GM21723 (cell line): ENCODE measurements at regions not wholly inside any gene's neighbourhood (a gene's known extent, or its start where the extent isn't known, plus 50 kb on each side); places are given as distances from the start of the nearest gene placed in this dataset.

Experiments used
- ATAC-seq: cut with Tn5 transposase; IDR thresholded peaks from one replicate; pipeline ENCODE4 v1.9.1; 2021; ENCODE audit warnings: mild to moderate bottlenecking, moderate library complexity; ENCODE audit not compliant: unreplicated experiment

GRCh38 chr5:165642366-165642765 is 2136.9 kb downstream of the MAT2B start:
- no peak for ATAC-seq

DNA sequence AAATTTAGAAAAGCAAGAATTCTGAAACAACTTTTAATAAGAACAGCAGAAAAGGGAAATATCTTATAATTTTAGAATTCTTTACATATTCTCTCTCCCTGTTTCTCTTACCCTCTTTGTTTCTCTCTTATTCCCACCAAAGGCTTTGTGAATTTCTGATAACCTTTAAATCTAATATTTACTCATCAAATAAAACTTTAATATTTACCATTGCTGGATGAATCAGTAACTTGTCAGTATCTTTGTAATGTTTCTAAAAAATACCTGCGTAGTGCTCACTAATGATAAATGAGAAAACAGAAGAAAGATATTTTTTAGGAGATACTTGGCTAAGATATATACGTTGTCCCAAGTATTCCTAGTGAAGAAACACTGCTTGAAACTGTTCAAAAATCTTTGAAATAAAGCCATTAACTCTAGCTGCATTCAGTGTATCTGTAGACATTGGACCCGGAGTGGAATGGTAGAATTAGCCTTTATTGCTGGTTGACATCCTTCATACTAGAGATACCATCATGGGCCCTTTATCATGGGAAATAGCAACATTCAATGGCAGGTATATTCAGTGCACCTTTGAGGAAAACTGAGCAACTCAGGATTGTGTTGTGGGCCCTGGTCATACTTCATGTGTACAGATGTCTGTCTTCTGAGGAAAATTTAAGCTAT is 2160.4 kb downstream of the MAT2B start:
- ATAC-seq: no peak

- ATAC-seq: no peak
Observed at GRCh38 chr5:165673499-165673898, 2168.1 kb downstream of the MAT2B start.

DNA sequence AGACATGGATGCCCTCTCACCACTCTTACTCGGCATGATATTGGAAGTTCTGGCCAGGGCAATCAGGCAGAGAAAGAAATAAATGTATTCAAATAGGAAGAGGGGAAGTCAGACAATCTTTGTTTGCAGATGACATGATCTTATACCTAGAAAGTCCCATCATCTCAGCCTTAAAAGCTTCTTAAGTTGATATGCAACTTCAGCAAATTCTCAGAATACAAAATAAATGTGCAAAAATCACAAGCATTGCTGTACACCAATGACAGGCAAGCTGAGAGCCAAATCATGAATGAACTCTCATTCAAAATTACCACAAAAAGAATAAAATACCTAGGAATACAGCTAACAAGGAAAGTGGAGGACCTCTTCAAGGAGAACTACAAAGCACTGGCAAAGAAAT is 2190.4 kb downstream of the MAT2B start:
- no peak for ATAC-seq

DNA sequence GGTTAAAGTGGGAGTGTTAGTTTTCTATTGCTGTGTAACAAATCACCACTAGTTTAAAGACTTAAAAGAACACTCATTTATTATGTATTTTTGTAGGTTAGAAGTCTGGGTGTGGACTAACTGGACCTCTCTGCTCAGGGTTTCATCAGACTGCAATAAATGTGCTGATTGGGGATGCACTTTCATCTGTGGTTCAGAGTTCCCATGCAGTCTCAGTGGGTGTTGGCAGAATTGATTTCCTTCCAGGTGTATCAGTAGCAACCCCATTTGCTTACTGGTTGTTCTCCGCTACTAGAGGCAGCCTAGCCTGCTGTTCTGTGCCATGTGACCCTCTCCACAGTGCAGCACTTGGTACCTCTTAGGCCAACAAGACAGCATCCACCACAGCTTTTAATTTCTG is 2200.5 kb downstream of the MAT2B start:
- ATAC-seq: no peak

GRCh38 chr5:165712011-165712410 is 2206.6 kb downstream of the MAT2B start:
- no peak for ATAC-seq

GRCh38 chr5:165714598-165714997 is 2209.2 kb downstream of the MAT2B start:
- no peak for ATAC-seq

DNA sequence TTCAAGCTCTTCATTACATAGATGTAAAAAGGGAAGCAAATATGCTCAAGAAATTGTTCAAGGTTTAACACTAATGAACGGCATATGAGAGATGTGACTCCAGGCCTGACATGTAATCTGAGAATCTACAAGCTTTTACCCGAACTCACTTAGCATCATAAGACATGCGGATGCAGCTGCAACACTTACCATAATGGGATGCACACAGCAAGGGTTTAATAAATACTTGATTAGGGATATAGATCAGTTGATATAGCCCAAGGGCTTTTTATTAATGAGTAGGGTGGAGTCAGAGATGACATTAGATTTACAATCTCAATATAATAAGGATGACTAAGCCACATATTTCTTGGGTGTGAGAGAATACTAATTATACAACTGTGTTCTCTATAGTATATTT is 2215.5 kb downstream of the MAT2B start:
- no peak for ATAC-seq

- ATAC-seq: no peak
Observed at GRCh38 chr5:165722401-165722800, 2217.0 kb downstream of the MAT2B start.

GRCh38 chr5:165723931-165724330 is 2218.5 kb downstream of the MAT2B start:
- ATAC-seq: no peak

- ATAC-seq: no peak
Observed at GRCh38 chr5:165728425-165728824, 2223.0 kb downstream of the MAT2B start.

DNA sequence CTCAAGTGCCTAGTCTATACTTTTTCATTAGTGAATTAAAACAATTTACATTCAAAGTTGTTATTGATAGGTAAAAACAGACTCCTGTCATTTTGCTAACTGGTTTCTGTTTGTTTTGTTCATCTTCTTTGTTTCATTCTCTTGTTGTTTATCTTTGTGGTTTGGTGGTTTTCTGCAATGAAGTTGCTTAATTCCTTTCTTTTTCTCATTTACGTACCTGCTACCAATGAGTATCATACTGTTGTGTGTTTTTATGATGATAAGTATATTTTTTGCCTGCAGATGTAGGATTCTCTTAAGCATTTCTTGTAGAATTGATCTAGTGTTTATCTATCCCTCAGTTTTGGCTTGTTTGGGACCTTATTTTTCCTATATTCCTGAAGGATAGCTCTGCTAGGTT is 2230.0 kb downstream of the MAT2B start:
- ATAC-seq: no peak

- no peak for ATAC-seq
Observed at GRCh38 chr5:165739079-165739741, 2233.8 kb downstream of the MAT2B start.

GRCh38 chr5:165757791-165758190 is 2252.4 kb downstream of the MAT2B start:
- ATAC-seq: no peak

DNA sequence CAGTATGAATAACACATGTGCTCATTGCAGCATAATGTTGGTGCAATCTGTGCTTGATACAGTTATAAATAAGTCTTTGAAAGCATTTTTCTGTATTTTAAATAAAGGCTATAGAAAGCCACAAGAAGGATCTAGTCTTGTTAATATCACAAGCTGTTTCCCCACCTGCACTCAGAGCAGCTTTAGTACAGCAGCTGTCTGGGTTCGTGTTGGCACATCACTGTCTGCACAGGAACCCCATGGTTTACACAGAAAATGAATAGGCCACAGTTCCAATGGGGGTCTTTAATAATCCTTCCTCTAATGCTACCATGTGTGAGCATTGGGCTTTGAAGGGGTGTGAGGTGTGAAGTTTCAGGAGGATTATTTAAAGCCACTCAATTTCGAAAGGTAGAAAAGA is 2269.7 kb downstream of the MAT2B start:
- ATAC-seq: no peak

GRCh38 chr5:165779505-165779904 is 2274.1 kb downstream of the MAT2B start:
- no peak for ATAC-seq

GRCh38 chr5:165780901-165781300 is 2275.5 kb downstream of the MAT2B start:
- no peak for ATAC-seq

DNA sequence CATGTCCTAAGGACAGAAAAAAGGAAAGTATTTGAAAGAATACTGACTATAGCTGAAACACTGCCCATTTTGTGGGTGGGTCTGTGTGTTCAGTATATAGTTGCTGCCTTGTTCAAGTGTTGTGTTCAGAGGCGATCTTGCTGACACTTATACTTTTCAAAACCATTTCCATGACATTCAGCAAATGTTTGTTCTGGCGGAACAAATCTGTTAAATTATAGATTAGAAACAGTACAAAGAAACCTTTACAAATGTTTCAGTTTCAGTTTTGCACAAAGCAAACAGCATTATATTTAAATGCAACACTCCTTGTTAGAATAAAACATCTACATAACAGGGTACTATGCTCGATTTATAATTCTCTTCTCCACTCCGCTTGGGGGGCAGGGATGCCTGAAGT is 2276.3 kb downstream of the MAT2B start:
- no peak for ATAC-seq

GRCh38 chr5:165783024-165783423 is 2277.6 kb downstream of the MAT2B start:
- ATAC-seq: no peak

DNA sequence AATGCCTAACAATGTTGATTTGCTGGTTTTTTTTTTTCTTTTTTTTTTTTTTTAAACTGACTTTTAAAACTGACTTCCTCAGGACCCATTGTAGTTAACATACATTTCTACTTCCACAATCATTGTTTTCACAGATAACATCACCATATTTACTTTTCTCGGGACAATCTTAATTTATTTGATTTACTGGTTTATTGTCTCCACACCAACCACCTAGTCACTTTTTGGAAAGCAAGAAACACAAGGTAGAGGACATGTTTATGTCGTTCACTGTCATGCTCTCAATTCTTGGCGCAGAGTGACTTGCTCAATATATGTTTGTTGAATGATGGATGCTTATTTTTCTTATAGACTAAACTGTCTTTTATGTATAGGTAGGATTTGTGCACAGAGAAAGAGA is 2280.7 kb downstream of the MAT2B start:
- no peak for ATAC-seq

DNA sequence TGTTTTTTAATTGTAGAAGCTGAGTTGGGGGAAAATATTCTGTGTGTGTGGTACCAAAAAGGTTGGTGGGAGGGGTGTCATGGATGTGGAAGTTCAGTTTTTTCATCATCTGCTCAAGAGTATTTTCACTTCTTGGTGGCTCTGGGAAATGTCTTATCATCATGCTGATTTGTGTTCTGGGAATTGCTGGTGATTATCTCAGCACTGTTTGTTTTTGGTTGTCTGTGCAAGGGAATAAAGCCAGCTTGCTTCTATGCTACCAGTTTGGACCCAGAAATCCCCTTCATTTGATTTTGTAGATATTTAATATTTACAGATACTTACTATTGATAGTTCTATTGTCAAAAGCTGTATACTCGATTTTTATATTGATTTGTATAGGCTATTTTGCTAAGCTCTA is 2289.7 kb downstream of the MAT2B start:
- no peak for ATAC-seq

DNA sequence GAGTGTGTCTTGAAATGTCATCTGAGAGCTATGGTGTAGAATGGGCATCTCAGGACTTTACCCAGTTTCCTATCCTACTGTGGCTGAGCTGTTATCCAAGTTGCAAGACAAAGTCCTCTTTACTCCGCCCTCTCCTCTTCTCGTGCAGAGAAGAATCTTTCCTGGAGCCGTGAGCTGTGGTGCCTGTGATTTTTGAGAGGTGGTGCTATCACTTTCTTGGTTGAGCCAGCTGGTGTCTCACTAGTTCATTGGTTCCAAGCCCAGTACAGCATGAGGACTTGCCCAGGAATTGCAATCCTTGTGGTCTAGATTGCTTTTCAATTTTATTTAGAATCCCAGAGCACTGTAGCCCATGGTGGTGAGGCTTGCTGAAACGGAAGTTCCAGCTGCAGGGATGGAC is 2300.3 kb downstream of the MAT2B start:
- no peak for ATAC-seq

DNA sequence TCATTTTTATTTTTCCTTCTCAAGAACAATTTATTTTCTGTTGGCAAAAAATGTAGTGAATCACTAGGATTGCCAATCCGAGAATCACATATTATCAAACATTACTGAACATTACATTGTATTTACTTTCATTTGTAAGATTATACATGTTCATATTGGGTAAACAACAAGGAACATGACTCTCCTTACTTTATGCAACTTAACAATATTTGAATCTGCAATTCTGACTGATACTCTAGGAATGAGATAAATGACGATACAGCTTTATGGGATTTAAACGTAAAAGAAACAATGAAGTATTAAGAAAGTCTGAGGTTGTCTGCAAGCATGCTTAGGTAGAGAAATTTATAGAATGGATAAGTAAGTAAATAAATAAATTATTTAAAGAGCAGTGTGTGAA is 2302.9 kb downstream of the MAT2B start:
- no peak for ATAC-seq
